Panc1 (cell line): ENCODE measurements at regions not wholly inside any gene's neighbourhood (a gene's known extent, or its start where the extent isn't known, plus 50 kb on each side); places are given as distances from the start of the nearest gene placed in this dataset.

Experiments used
- POLR2AphosphoS5 ChIP-seq: IDR thresholded peaks from 2 replicates; pipeline ENCODE4 v1.6.1; 2012; ENCODE audit warnings: mild to moderate bottlenecking, low read depth, low read length, moderate library complexity
- SIN3A ChIP-seq: IDR thresholded peaks from 2 replicates; pipeline ENCODE4 v1.6.1; 2012; ENCODE audit warnings: low read depth, mild to moderate bottlenecking, low read length, moderate library complexity, borderline replicate concordance; ENCODE audit not compliant: insufficient read depth
- TF ChIP-seq, protein P1 (sequence below): fragments of 450-650 bp; IDR thresholded peaks from 2 replicates; pipeline ENCODE4 v1.5.1; 2017; ENCODE audit warnings: mild to moderate bottlenecking
- TF ChIP-seq, protein P2 (sequence below), 2 experiments: IDR thresholded peaks; 2 replicates each; pipeline ENCODE4 v1.6.1; 2011 to 2012; ENCODE audit warnings: low read depth in 2 of 2, control low read depth in 1 of 2, low read length in 1 of 2, mild to moderate bottlenecking in 1 of 2, moderate library complexity in 1 of 2; ENCODE audit not compliant: insufficient read depth in 1 of 2

DNA sequence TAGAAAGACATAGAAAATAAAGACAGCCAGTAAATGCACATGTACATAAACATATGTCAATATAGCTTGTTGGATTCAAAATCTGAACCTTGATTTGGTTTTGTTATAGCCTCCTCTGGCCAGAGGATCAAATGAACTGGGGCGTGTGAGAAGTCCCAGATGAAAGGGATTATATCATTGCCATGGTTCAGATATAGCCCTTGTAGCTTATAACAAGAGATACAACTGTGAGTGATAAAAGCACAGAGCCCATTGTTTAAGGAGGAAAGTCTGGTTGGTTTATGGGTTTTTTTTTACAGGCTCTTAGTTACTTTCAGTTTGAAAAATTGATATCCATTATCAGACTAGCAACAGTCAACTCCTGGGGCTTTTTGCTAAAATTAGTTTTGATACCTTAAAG lies 101.7 kb upstream of the GLRA2 start:
- TF ChIP-seq SIN3A (no peak), POLR2AphosphoS5 (no peak)
- TF ChIP-seq, protein P1, sequence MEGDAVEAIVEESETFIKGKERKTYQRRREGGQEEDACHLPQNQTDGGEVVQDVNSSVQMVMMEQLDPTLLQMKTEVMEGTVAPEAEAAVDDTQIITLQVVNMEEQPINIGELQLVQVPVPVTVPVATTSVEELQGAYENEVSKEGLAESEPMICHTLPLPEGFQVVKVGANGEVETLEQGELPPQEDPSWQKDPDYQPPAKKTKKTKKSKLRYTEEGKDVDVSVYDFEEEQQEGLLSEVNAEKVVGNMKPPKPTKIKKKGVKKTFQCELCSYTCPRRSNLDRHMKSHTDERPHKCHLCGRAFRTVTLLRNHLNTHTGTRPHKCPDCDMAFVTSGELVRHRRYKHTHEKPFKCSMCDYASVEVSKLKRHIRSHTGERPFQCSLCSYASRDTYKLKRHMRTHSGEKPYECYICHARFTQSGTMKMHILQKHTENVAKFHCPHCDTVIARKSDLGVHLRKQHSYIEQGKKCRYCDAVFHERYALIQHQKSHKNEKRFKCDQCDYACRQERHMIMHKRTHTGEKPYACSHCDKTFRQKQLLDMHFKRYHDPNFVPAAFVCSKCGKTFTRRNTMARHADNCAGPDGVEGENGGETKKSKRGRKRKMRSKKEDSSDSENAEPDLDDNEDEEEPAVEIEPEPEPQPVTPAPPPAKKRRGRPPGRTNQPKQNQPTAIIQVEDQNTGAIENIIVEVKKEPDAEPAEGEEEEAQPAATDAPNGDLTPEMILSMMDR: no peak
- TF ChIP-seq, protein P2, sequence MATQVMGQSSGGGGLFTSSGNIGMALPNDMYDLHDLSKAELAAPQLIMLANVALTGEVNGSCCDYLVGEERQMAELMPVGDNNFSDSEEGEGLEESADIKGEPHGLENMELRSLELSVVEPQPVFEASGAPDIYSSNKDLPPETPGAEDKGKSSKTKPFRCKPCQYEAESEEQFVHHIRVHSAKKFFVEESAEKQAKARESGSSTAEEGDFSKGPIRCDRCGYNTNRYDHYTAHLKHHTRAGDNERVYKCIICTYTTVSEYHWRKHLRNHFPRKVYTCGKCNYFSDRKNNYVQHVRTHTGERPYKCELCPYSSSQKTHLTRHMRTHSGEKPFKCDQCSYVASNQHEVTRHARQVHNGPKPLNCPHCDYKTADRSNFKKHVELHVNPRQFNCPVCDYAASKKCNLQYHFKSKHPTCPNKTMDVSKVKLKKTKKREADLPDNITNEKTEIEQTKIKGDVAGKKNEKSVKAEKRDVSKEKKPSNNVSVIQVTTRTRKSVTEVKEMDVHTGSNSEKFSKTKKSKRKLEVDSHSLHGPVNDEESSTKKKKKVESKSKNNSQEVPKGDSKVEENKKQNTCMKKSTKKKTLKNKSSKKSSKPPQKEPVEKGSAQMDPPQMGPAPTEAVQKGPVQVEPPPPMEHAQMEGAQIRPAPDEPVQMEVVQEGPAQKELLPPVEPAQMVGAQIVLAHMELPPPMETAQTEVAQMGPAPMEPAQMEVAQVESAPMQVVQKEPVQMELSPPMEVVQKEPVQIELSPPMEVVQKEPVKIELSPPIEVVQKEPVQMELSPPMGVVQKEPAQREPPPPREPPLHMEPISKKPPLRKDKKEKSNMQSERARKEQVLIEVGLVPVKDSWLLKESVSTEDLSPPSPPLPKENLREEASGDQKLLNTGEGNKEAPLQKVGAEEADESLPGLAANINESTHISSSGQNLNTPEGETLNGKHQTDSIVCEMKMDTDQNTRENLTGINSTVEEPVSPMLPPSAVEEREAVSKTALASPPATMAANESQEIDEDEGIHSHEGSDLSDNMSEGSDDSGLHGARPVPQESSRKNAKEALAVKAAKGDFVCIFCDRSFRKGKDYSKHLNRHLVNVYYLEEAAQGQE (IDR thresholded peaks at IDR 0.05; ENCODE audit: insufficient read depth in 1 of 2, low read depth in 2 of 2, low read length in 1 of 2): no peak
